Putamen (tissue), 1 donor: ENCODE measurements at regions not wholly inside any gene's neighbourhood (a gene's known extent, or its start where the extent isn't known, plus 50 kb on each side); places are given as distances from the start of the nearest gene placed in this dataset.

Source experiments
- DNase-seq: peaks from one replicate; pipeline ENCODE4 v3.0.0-alpha.2; 2016; ENCODE audit warnings: low spot score

- DNase-seq = no peak
These were observed 79.8 kb upstream of the IQSEC1 start for GRCh38 chr3:13152826-13153710.

- no peak for DNase-seq
These were observed 77.4 kb upstream of the IQSEC1 start for GRCh38 chr3:13150624-13151023.

- no peak for DNase-seq
These were observed 76.3 kb upstream of the IQSEC1 start for GRCh38 chr3:13149330-13150108.

GRCh38 chr3:13148561-13149329 lies 75.5 kb upstream of the IQSEC1 start:
- no peak for DNase-seq

DNA sequence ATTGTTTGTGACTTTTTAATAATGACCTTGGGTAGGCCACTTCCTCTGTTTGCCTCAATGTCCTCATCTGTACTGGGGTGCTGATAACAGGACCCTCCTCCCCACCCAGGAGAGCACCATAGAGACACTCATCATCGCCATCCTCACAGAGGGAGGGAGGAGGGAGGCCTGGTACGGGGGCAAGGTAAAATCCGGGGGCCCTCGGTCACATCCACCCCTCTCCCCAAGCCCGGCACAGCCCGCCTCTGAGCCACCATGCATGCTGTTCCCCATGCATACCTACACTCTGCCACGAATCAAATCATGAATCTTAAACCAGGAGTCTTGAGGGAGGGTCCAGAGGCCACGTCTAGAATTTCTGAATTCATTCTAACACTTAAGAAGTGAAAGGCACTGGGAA lies 74.9 kb upstream of the IQSEC1 start:
- DNase-seq = no peak

GRCh38 chr3:13147344-13147743 lies 74.1 kb upstream of the IQSEC1 start:
- DNase-seq = no peak

DNA sequence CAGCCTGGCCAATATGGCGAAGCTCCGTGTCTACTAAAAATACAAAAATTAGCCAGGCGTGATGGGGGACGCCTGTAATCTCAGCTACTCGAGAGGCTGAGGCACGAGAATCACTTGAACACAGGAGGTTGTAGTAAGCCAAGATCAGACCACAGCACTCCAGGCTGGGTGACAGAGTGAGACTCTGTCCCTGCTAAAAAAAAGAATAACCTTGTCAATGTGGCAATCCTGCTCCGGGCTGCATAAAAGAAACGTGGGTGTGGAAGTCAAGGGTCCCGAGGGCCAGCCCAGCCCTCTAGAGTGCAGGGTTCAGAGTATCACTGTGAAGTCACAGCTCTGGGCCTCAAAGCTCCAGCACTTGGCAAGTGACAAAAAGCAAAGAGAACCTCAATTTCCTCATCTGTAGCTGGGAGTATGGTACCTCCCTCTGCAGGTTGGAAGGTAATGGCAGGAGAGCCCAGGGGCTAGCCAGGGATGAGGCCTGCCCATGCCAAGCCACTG lies 73.5 kb upstream of the IQSEC1 start:
- no peak for DNase-seq

- no peak for DNase-seq
These were observed 72.8 kb upstream of the IQSEC1 start for GRCh38 chr3:13145826-13146642.

- no peak for DNase-seq
These were observed 72.0 kb upstream of the IQSEC1 start for GRCh38 chr3:13145131-13145825.

- DNase-seq = peak; percentile 24
These were observed 71.2 kb upstream of the IQSEC1 start for GRCh38 chr3:13144163-13145023.

- no peak for DNase-seq
These were observed 70.3 kb upstream of the IQSEC1 start for GRCh38 chr3:13143381-13144004.

DNA sequence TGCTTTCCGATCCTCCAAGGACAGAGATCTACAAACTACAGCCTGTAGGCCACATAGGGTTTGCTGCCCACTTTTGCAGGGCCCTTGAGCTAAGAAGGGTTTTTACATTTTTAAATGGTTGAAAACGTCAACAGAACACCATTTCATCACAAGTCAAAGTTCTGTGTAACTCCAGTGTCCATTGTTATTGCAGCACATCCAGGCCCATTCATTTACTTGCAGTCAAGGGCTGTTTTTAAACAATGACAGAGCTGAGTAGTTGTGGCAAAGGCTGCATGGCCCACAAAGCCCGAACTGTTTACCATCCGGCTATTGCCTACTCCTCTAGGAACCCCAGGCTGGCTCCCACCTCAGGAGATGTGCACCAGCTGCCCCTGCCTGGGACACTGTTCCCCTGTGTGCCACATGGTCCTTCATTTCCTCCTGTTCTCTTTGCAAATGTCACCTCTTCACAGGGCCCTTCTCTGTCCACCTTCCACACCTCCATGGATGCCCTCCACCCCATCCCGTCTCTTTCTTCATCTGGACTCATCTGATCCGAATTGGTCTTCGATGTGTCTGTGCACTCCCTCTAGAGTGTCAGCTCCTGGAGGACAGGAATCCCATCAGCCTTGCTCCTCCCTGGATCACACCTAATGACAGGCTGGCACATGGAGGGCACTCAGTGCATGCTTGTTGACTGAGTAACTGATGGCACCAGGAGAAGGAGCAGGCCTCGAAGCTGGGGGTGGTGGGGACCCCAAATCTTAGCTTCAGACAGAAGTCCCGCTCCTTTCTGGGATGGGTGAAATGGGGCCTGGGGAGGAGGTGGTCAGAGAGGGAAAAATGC lies 69.5 kb upstream of the IQSEC1 start:
- no peak for DNase-seq

GRCh38 chr3:13141991-13142412 lies 68.8 kb upstream of the IQSEC1 start:
- DNase-seq = no peak

GRCh38 chr3:13141183-13141582 lies 68.0 kb upstream of the IQSEC1 start:
- DNase-seq = no peak

DNA sequence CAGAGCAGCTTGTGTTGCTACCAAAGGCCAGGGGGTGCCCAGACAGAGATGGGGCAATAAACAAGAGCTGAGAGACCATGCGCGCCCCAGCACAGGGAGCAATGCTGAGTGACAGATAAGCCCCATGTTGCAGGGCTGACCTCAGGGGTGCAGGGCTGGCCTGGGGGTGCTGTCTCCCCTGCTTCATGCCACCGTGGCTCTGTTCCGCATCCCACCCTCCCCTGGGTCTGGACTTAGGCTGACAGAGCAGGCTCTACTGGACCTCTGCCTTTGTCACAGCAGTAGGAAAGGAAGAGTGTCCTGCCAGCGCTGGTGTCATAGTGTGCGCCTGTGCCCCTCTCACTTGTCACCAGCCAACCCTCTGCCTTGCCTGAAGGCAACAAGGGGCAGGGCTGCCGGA lies 67.4 kb upstream of the IQSEC1 start:
- DNase-seq = no peak

DNA sequence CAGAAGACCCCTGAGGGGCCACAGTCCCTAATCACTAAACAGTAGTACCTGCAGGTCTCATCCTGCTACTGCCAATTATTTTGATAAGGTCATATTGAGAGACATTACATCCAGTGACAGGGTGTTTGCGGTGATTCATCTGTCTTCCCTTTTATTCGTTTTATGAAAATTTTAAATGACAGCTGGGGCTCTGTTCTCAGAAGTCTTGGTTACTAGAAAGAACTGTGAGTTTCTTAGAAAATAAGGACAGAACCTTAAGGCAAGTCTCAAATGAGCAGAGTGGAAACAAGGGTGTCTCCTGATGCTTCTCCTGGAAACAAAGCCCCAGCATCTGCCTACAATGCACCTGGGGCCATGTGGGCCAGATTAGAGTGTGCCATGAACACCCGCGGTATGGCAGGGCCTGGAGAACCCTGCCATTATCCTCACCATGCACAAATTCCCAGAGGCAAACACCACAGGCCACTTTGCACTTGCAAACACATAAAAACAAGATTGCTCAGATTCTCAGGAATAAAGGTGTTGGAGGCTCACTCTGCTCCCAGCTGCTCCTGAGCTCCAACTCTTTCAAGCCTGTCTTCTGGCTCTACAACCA lies 66.3 kb upstream of the IQSEC1 start:
- no peak for DNase-seq

GRCh38 chr3:13138833-13139145 lies 65.6 kb upstream of the IQSEC1 start:
- DNase-seq = no peak
